Panc1 (cell line): ENCODE measurements at regions not wholly inside any gene's neighbourhood (a gene's known extent, or its start where the extent isn't known, plus 50 kb on each side); places are given as distances from the start of the nearest gene placed in this dataset.

Experiments used
- ATAC-seq: fragments of 200-7000 bp; cut with Tn5 transposase; 2 replicates; pipeline ENCODE4 v1.9.1; 2020; ENCODE audit warnings: mild to moderate bottlenecking, moderate library complexity
- BruUV-seq: library from RNA; stranded (reverse); fragments of 400-500 nt; replicated peaks from 2 replicates; lab custom pipeline; 2021; lab: Mats Ljungman, UMichigan
- CTCF ChIA-PET: fragments of 300-600 bp; sonication (Branson Sonifier 250); formaldehyde crosslinking; loops from one replicate; lab custom pipeline; 2022; ENCODE audit warnings: antibody characterized with exemption; lab: Charles Lee
- POLR2A ChIA-PET: fragments of 300-600 bp; sonication (Branson Sonifier 250); formaldehyde crosslinking; loops from one replicate; lab custom pipeline; 2022; ENCODE audit warnings: antibody characterized with exemption; lab: Charles Lee
- DNase-seq: peaks from one replicate; pipeline ENCODE4 v3.0.0-alpha.2; 2010; ENCODE audit warnings: low read depth, low spot score
- H3K27ac ChIP-seq: 2 replicates; pipeline ENCODE4 v1.5.1; 2011; ENCODE audit warnings: mild to moderate bottlenecking, low read length, inconsistent platforms
- H3K27me3 ChIP-seq: fragments of 200-500 bp; sonication (Bioruptor generic); 2 replicates; pipeline ENCODE4 v1.6.0; 2014; ENCODE audit warnings: low read length, inconsistent platforms; ENCODE audit not compliant: control insufficient read depth, insufficient read depth
- H3K36me3 ChIP-seq: fragments of 200-500 bp; sonication (Bioruptor generic); 2 replicates; pipeline ENCODE4 v1.5.1; 2014; ENCODE audit warnings: inconsistent platforms, mild to moderate bottlenecking, low read length, moderate library complexity; ENCODE audit not compliant: control insufficient read depth, insufficient read depth
- H3K4me1 ChIP-seq: 2 replicates; pipeline ENCODE4 v1.5.1; 2011; ENCODE audit warnings: inconsistent platforms, mild to moderate bottlenecking, low read length, moderate library complexity; ENCODE audit not compliant: control insufficient read depth, insufficient read depth
- H3K4me3 ChIP-seq, 2 experiments: 2 replicates each; pipeline ENCODE4 v1.5.1; 2011 to 2012; ENCODE audit warnings: low read depth in 2 of 2, low read length in 2 of 2, mild to moderate bottlenecking in 2 of 2, inconsistent platforms in 1 of 2, moderate library complexity in 1 of 2
- H3K9me3 ChIP-seq: fragments of 200-500 bp; sonication (Bioruptor generic); 2 replicates; pipeline ENCODE4 v1.5.1; 2014; ENCODE audit warnings: low read depth, mild to moderate bottlenecking, inconsistent platforms, low read length, moderate library complexity; ENCODE audit not compliant: control insufficient read depth, insufficient read depth
- CTCF ChIP-seq: fragments of 450-650 bp; IDR thresholded peaks from 2 replicates; pipeline ENCODE4 v1.5.1; 2017; ENCODE audit warnings: mild to moderate bottlenecking
- POLR2AphosphoS5 ChIP-seq: IDR thresholded peaks from 2 replicates; pipeline ENCODE4 v1.6.1; 2012; ENCODE audit warnings: mild to moderate bottlenecking, low read depth, low read length, moderate library complexity
- REST ChIP-seq, 2 experiments: IDR thresholded peaks; 2 replicates each; pipeline ENCODE4 v1.6.1; 2011 to 2012; ENCODE audit warnings: low read depth in 2 of 2, control low read depth in 1 of 2, low read length in 1 of 2, mild to moderate bottlenecking in 1 of 2, moderate library complexity in 1 of 2; ENCODE audit not compliant: insufficient read depth in 1 of 2
- SIN3A ChIP-seq: IDR thresholded peaks from 2 replicates; pipeline ENCODE4 v1.6.1; 2012; ENCODE audit warnings: low read depth, mild to moderate bottlenecking, low read length, moderate library complexity, borderline replicate concordance; ENCODE audit not compliant: insufficient read depth
- TCF7L2 ChIP-seq: IDR thresholded peaks from 2 replicates; pipeline ENCODE4 v1.6.1; 2011; ENCODE audit warnings: mild to moderate bottlenecking, low read depth, low read length, inconsistent platforms
- in situ Hi-C: cut with HindIII; loops from 2 replicates; pipeline ENCODE4 v1.10.0; 2016; ENCODE audit warnings: low sequenced_read_pairs, low pct_unique_long_range_greater_than_20kb
- intact Hi-C: fragments of 100-400 bp; cut with micrococcal nuclease; formaldehyde crosslinking; loops from one replicate; pipeline ENCODE4 v1.10.0; 2022; ENCODE audit not compliant: unreplicated experiment

GRCh38 chr12:25757037-25757665 lies 201.3 kb upstream of the RASSF8 start:
- Histone ChIP-seq H3K9me3 (no peaks in the 10 kb centered on the region), H3K27me3 (peaks cover 2% of the 10 kb centered on the region; the same call in 1 of the 2 replicates), H3K4me1 (no peaks in the 10 kb centered on the region), H3K36me3 (no peaks in the 10 kb centered on the region), H3K4me3 (no peak overlapping the region), H3K27ac (no peak overlapping the region)
- ATAC-seq (no peak), DNase-seq (no peak)
- CTCF ChIA-PET, result no interaction called here
- in situ Hi-C loops (no loop called here), intact Hi-C loops (no loop called here)
- TF ChIP-seq TCF7L2 (no peak), POLR2AphosphoS5 (no peak), CTCF (no peak), REST (IDR thresholded peaks at IDR 0.05; ENCODE audit: insufficient read depth in 1 of 2, low read depth in 2 of 2, low read length in 1 of 2) (no peak), SIN3A (no peak)
- BruUV-seq, result no TSS peak
- POLR2A ChIA-PET, result no interaction called here

- POLR2A ChIA-PET, result no interaction called here
- in situ Hi-C loops, result no loop called here
Measured at GRCh38 chr12:25759752-25760151, 198.7 kb upstream of the RASSF8 start.

More at GRCh38 chr12:25759752-25760151, 198.7 kb upstream of the RASSF8 start:
- no peak for ATAC-seq
- Histone ChIP-seq H3K27me3 (peaks cover 2% of the 10 kb centered on the region; the same call in 1 of the 2 replicates), H3K27ac (no peak overlapping the region), H3K36me3 (no peaks in the 10 kb centered on the region), H3K4me1 (no peaks in the 10 kb centered on the region), H3K9me3 (no peaks in the 10 kb centered on the region), H3K4me3 (no peak overlapping the region)
- DNase-seq, result no peak
- intact Hi-C loops, result loop anchor here (10.0 kb wide), 1 partner anchor 325 kb away; no protein-coding TSS in a partner anchor
- BruUV-seq, result no TSS peak
- TF ChIP-seq SIN3A, result no peak
- TF ChIP-seq CTCF, result no peak
- no peak for TF ChIP-seq TCF7L2
- TF ChIP-seq REST (IDR thresholded peaks at IDR 0.05; ENCODE audit: insufficient read depth in 1 of 2, low read depth in 2 of 2, low read length in 1 of 2), result no peak
- no peak for TF ChIP-seq POLR2AphosphoS5
- CTCF ChIA-PET, result no interaction called here
